KMS-11 (cell line): ENCODE measurements at regions not wholly inside any gene's neighbourhood (a gene's known extent, or its start where the extent isn't known, plus 50 kb on each side); places are given as distances from the start of the nearest gene placed in this dataset.

Experiments
- H2AFZ ChIP-seq: fragments of 200-600 bp; sonication (generic); 2 replicates; pipeline ENCODE4 v1.6.1; 2016; ENCODE audit warnings: antibody characterized with exemption, mixed run types, low read depth
- H3K27ac ChIP-seq: fragments of 200-600 bp; sonication (generic); 2 replicates; pipeline ENCODE4 v1.6.1; 2016; ENCODE audit warnings: mild to moderate bottlenecking, mixed run types
- H3K27me3 ChIP-seq: fragments of 200-600 bp; sonication (generic); 2 replicates; pipeline ENCODE4 v1.6.1; 2017; ENCODE audit warnings: mild to moderate bottlenecking, low read depth, mixed run types, moderate library complexity; ENCODE audit not compliant: insufficient read depth
- H3K36me3 ChIP-seq: fragments of 200-600 bp; sonication (generic); 2 replicates; pipeline ENCODE4 v1.6.1; 2017; ENCODE audit warnings: mild to moderate bottlenecking, mixed run types; ENCODE audit not compliant: insufficient read depth
- H3K4me1 ChIP-seq: fragments of 200-600 bp; sonication (generic); 2 replicates; pipeline ENCODE4 v1.6.1; 2016; ENCODE audit warnings: mild to moderate bottlenecking, low read depth, mixed run types; ENCODE audit not compliant: poor library complexity, severe bottlenecking
- H3K4me2 ChIP-seq: fragments of 200-600 bp; sonication (generic); 2 replicates; pipeline ENCODE4 v1.7.0; 2016; ENCODE audit warnings: mild to moderate bottlenecking, mixed run types
- H3K4me3 ChIP-seq: fragments of 200-600 bp; sonication (generic); IDR thresholded peaks from 2 replicates; pipeline ENCODE4 v1.6.1; 2017; ENCODE audit warnings: low read depth, low read length, mixed read lengths; ENCODE audit not compliant: insufficient read depth
- H3K79me2 ChIP-seq: fragments of 200-600 bp; sonication (generic); 2 replicates; pipeline ENCODE4 v1.6.1; 2016; ENCODE audit warnings: low read depth, mixed run types; ENCODE audit not compliant: insufficient read depth
- H3K9ac ChIP-seq: fragments of 200-600 bp; sonication (generic); 2 replicates; pipeline ENCODE4 v1.6.1; 2016; ENCODE audit warnings: mild to moderate bottlenecking, mixed run types
- H4K20me1 ChIP-seq: fragments of 200-600 bp; sonication (generic); 2 replicates; pipeline ENCODE4 v1.6.1; 2016; ENCODE audit warnings: mild to moderate bottlenecking, mixed run types; ENCODE audit not compliant: insufficient read depth
- TF ChIP-seq, protein P1 (sequence below): fragments of 200-600 bp; sonication (generic); conservative IDR thresholded peaks from 2 replicates; pipeline ENCODE4 v1.6.1; 2017; ENCODE audit warnings: low read depth, mild to moderate bottlenecking, antibody characterized with exemption, low read length, moderate library complexity, mixed read lengths

DNA sequence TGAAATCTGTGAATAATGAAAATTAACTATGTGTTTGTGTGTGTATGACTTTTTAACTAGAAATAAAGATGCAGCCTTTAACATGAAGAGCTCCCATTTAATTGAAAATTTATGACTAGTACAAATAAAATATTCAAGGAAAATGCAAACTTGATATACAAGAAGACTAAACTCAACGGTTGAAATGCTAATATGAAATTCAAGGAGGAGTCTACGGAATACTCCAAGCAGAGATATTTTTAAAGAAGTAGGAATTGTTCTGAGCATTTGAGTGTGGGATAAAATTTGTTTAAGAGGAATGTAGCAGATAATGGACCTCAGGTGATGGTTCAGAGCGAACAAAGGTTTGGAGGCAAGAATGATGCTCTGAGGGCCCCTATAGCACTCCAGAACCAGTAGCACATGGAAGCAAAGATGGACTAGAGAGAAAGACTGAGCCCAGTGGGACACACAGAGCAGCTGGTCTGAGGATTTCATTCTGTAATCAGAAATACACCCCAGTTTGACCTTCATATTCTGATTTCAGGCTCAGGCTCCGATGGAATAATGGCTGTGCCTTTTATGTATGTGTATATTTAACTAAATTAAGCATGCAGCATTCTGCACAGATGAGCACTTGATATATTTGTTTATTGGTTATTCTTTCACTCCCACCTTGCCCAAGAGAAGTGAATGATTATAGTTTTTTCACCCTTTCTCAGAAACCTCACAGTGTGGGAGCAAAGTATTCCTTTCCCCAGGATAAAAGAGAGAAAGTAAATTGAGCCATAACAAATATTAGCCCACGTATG, 227.1 kb downstream of the ZPLD1 start:
- H3K9ac ChIP-seq: no peak overlapping the region
- H4K20me1 ChIP-seq: no peaks in the 10 kb centered on the region
- H3K27ac ChIP-seq: no peak overlapping the region
- H2AFZ ChIP-seq: no peak overlapping the region
- TF ChIP-seq, protein P1, sequence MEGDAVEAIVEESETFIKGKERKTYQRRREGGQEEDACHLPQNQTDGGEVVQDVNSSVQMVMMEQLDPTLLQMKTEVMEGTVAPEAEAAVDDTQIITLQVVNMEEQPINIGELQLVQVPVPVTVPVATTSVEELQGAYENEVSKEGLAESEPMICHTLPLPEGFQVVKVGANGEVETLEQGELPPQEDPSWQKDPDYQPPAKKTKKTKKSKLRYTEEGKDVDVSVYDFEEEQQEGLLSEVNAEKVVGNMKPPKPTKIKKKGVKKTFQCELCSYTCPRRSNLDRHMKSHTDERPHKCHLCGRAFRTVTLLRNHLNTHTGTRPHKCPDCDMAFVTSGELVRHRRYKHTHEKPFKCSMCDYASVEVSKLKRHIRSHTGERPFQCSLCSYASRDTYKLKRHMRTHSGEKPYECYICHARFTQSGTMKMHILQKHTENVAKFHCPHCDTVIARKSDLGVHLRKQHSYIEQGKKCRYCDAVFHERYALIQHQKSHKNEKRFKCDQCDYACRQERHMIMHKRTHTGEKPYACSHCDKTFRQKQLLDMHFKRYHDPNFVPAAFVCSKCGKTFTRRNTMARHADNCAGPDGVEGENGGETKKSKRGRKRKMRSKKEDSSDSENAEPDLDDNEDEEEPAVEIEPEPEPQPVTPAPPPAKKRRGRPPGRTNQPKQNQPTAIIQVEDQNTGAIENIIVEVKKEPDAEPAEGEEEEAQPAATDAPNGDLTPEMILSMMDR: no peak
- no peaks in the 10 kb centered on the region for H3K79me2 ChIP-seq
- H3K4me2 ChIP-seq: no peak overlapping the region
- no peaks in the 10 kb centered on the region for H3K36me3 ChIP-seq
- H3K27me3 ChIP-seq: no peaks in the 10 kb centered on the region
- H3K4me3 ChIP-seq: no peak overlapping the region
- H3K4me1 ChIP-seq: no peaks in the 10 kb centered on the region

DNA sequence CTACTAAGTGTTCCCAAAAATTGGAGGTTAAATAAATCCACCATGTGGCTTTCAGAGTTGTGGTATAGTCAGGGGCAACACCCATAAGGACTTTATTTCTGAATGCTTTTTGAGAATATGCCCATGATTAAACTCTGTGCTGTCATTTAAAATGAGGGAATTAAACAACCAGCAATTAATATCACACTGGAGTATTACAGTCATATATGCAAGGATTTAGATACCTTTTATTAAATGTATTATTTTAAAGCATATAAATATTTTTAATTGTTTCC, 227.6 kb downstream of the ZPLD1 start:
- TF ChIP-seq, protein P1: no peak
- no peaks in the 10 kb centered on the region for H4K20me1 ChIP-seq

DNA sequence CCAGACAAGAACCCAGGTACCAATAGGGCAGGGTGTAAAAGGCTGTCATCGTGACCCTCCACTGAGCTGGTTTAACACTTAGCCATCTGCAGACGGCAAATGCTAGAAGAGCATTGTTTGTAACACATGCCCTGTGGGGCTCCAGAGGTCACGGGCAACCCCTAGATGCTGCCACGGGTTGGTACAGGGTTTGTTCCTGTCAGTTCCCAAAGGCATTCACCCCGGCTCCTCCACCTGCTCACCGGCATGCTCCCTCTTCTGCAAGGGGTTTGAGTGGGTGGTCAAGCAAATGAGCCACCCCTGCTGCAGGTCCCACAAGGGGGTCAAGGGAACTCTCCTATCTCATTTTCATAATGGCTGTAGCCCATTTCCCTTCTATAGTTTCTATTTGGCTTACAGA, 229.3 kb downstream of the ZPLD1 start:
- Histone ChIP-seq H3K4me3 (no peak overlapping the region), H3K27me3 (no peaks in the 10 kb centered on the region), H3K4me2 (no peak overlapping the region), H3K79me2 (no peaks in the 10 kb centered on the region), H3K4me1 (no peaks in the 10 kb centered on the region), H4K20me1 (no peaks in the 10 kb centered on the region), H3K36me3 (no peaks in the 10 kb centered on the region), H3K27ac (no peak overlapping the region), H2AFZ (no peak overlapping the region), H3K9ac (no peak overlapping the region)
- TF ChIP-seq, protein P1: no peak

More for the DNA sequence above, 227.6 kb downstream of the ZPLD1 start:
- Histone ChIP-seq H3K36me3 (no peaks in the 10 kb centered on the region), H3K4me2 (no peak overlapping the region), H2AFZ (no peak overlapping the region), H3K79me2 (no peaks in the 10 kb centered on the region), H3K27ac (no peak overlapping the region), H3K27me3 (no peaks in the 10 kb centered on the region), H3K4me3 (no peak overlapping the region), H3K9ac (no peak overlapping the region), H3K4me1 (no peaks in the 10 kb centered on the region)

DNA sequence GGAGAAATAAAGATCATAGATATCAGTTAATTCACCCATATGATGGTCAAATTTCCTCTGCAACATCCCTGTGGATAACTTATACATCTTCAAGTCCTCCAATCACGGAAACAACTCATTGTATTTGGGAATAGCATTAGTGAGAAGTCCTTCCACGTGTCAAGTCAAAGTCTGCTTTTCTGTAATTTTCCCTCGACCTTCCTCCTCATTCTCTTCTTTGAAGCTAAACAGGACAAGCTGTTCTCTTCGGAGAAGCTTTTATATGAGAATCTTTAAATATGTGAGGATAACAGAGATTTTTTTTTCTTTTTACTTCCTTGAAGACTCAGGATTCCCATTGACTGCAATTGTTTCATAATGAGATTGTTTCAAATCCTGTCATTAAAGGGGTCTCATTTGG, 230.4 kb downstream of the ZPLD1 start:
- Histone ChIP-seq H3K27ac (no peak overlapping the region), H2AFZ (no peak overlapping the region), H3K4me3 (no peak overlapping the region), H3K27me3 (no peaks in the 10 kb centered on the region), H3K9ac (no peak overlapping the region), H4K20me1 (no peaks in the 10 kb centered on the region), H3K4me2 (no peak overlapping the region), H3K4me1 (no peaks in the 10 kb centered on the region), H3K79me2 (no peaks in the 10 kb centered on the region), H3K36me3 (no peaks in the 10 kb centered on the region)
- TF ChIP-seq, protein P1: no peak
